A673 (cell line): ENCODE measurements at regions not wholly inside any gene's neighbourhood (a gene's known extent, or its start where the extent isn't known, plus 50 kb on each side); places are given as distances from the start of the nearest gene placed in this dataset.

ENCODE experiments used
- BruUV-seq: library from RNA; stranded (reverse); fragments of 400-500 nt; replicated peaks from 2 replicates; lab custom pipeline; 2021; lab: Mats Ljungman, UMichigan
- CTCF ChIA-PET: fragments of 300-600 bp; sonication (Branson Sonifier 250); formaldehyde crosslinking; loops from one replicate; lab custom pipeline; 2022; ENCODE audit warnings: antibody characterized with exemption; lab: Charles Lee
- POLR2A ChIA-PET: fragments of 300-600 bp; sonication (Branson Sonifier 250); formaldehyde crosslinking; loops from one replicate; lab custom pipeline; 2022; ENCODE audit warnings: antibody characterized with exemption; ENCODE audit not compliant: low non-redundant PET; lab: Charles Lee
- DNase-seq: peaks from one replicate; pipeline ENCODE4 v3.0.0-alpha.2; 2015; ENCODE audit warnings: low spot score
- H3K27ac ChIP-seq: fragments of 200-600 bp; sonication (generic); 2 replicates; pipeline ENCODE4 v1.5.1; 2016; ENCODE audit warnings: mixed run types, low read depth, mild to moderate bottlenecking, mixed read lengths, antibody characterized with exemption, low read length; ENCODE audit not compliant: poor library complexity, severe bottlenecking
- H3K27me3 ChIP-seq: fragments of 200-600 bp; sonication (generic); replicated peaks from 2 replicates; pipeline ENCODE4 v1.6.1; 2017; ENCODE audit warnings: mixed run types, low read depth, mild to moderate bottlenecking, mixed read lengths, antibody characterized with exemption, low read length; ENCODE audit not compliant: insufficient read depth, poor library complexity
- H3K36me3 ChIP-seq: fragments of 200-600 bp; sonication (generic); 2 replicates; pipeline ENCODE4 v1.6.1; 2016; ENCODE audit warnings: mixed run types, mild to moderate bottlenecking, mixed read lengths, antibody characterized with exemption, low read length; ENCODE audit not compliant: insufficient read depth, poor library complexity, severe bottlenecking
- H3K4me1 ChIP-seq: fragments of 200-600 bp; sonication (generic); 2 replicates; pipeline ENCODE4 v1.6.1; 2017; ENCODE audit warnings: mixed run types, mild to moderate bottlenecking, mixed read lengths, antibody characterized with exemption, low read length; ENCODE audit not compliant: insufficient read depth, poor library complexity, severe bottlenecking
- H3K4me3 ChIP-seq: fragments of 200-600 bp; sonication (generic); 2 replicates; pipeline ENCODE4 v1.5.1; 2016; ENCODE audit warnings: low read depth, mixed run types, mild to moderate bottlenecking, mixed read lengths, low read length; ENCODE audit not compliant: poor library complexity, severe bottlenecking
- H3K9me3 ChIP-seq: fragments of 200-600 bp; sonication (generic); 2 replicates; pipeline ENCODE4 v1.6.1; 2016; ENCODE audit warnings: mixed run types, low read depth, mild to moderate bottlenecking, mixed read lengths, antibody characterized with exemption, low read length; ENCODE audit not compliant: poor library complexity, severe bottlenecking
- EZH2 ChIP-seq: fragments of 200-600 bp; sonication (generic); IDR thresholded peaks from 2 replicates; pipeline ENCODE4 v1.6.1; 2017; ENCODE audit warnings: borderline replicate concordance, low read depth, mild to moderate bottlenecking, mixed read lengths, antibody characterized with exemption, low read length; ENCODE audit not compliant: poor library complexity, severe bottlenecking
- intact Hi-C: fragments of 100-400 bp; cut with micrococcal nuclease; formaldehyde crosslinking; loops from one replicate; pipeline ENCODE4 v1.10.0; 2022; ENCODE audit not compliant: unreplicated experiment
- TF ChIP-seq, protein P1 (sequence below): fragments of 300-800, 200-600 bp; sonication (generic); conservative IDR thresholded peaks from 2 replicates; pipeline ENCODE4 v1.5.1; 2017; ENCODE audit warnings: low read depth, mild to moderate bottlenecking, antibody characterized with exemption, low read length, moderate library complexity, mixed read lengths

DNA sequence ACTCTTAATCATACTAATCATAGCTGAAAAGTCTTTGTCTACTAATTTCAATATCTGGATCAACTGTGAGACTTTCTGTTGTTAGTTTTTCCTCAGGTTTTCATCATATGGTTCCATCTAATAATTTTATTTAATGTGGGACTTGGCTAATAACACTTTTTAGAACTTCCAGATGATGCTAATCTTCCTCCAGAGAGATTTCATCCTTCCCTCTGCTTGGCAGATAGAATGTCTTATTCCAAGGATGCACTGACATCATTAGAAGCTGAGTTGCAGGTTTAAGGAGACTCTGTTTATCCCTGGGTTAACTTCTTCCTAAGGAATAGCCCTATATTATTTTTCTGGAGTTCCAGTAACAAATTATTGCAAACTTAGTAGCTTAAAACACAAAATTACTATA lies 325.6 kb downstream of the COG6 start:
- no TSS peak for BruUV-seq
- DNase-seq, result no peak
- intact Hi-C loops, result no loop called here
- CTCF ChIA-PET, result no interaction called here
- Histone ChIP-seq H3K9me3 (no peaks in the 10 kb centered on the region), H3K27me3 (no peaks in the 10 kb centered on the region), H3K27ac (no peak overlapping the region), H3K4me1 (no peaks in the 10 kb centered on the region), H3K4me3 (no peak overlapping the region), H3K36me3 (no peaks in the 10 kb centered on the region)
- POLR2A ChIA-PET, result no interaction called here
- no peak for TF ChIP-seq EZH2
- TF ChIP-seq, protein P1, sequence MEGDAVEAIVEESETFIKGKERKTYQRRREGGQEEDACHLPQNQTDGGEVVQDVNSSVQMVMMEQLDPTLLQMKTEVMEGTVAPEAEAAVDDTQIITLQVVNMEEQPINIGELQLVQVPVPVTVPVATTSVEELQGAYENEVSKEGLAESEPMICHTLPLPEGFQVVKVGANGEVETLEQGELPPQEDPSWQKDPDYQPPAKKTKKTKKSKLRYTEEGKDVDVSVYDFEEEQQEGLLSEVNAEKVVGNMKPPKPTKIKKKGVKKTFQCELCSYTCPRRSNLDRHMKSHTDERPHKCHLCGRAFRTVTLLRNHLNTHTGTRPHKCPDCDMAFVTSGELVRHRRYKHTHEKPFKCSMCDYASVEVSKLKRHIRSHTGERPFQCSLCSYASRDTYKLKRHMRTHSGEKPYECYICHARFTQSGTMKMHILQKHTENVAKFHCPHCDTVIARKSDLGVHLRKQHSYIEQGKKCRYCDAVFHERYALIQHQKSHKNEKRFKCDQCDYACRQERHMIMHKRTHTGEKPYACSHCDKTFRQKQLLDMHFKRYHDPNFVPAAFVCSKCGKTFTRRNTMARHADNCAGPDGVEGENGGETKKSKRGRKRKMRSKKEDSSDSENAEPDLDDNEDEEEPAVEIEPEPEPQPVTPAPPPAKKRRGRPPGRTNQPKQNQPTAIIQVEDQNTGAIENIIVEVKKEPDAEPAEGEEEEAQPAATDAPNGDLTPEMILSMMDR, result no peak

DNA sequence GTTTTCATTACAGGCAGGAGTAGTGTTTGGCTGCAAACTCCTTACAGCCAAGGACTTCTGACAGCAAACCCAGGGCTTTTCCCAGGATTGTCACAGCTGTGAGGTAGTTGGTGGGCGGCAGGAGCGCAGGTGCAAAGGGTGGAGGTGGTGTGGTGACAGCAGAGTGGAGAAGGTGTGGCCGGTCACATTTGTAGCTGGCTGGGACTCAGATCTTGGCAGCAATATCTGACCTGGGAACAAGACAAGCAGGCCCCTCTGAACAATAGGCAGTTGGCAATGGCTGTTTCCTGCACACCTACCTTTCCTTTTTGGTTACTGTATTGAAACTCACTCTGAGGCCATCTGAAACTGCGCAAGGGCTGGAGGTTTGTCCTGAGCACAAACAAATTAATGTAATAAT lies 327.3 kb downstream of the COG6 start:
- Histone ChIP-seq H3K27me3 (no peaks in the 10 kb centered on the region), H3K9me3 (no peaks in the 10 kb centered on the region), H3K36me3 (no peaks in the 10 kb centered on the region), H3K4me3 (no peak overlapping the region), H3K4me1 (no peaks in the 10 kb centered on the region), H3K27ac (no peak overlapping the region)
- CTCF ChIA-PET, result no interaction called here
- POLR2A ChIA-PET, result no interaction called here
- no peak for DNase-seq
- intact Hi-C loops, result no loop called here
- BruUV-seq, result no TSS peak
- TF ChIP-seq EZH2, result no peak
- TF ChIP-seq, protein P1, result no peak

DNA sequence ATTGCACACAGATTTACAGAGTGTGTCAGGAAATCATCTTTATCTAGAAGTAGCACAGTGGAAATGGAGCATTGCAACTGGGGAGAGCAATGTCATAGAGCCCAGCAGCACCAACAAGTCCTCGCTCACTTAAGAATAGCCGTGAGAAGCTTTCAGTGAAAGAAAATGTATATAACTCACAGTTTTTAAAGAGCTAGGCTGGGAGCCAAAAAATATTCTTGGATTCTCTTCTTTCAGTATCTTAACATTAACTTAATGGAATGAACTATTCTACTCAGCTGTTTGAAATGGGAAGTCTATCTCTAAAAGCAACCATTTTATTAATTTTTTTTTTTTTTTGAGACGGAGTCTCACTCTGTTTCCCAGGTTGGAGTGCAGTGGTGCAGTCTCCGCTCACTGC lies 329.6 kb downstream of the COG6 start:
- no peaks in the 10 kb centered on the region for H3K4me1 ChIP-seq
- H3K27ac ChIP-seq, result no peak overlapping the region
- intact Hi-C loops, result no loop called here
- ChIA-PET POLR2A (no interaction called here), CTCF (no interaction called here)
- no peak for DNase-seq
- TF ChIP-seq EZH2, result no peak
- TF ChIP-seq, protein P1, result no peak
- no TSS peak for BruUV-seq
- H3K27me3 ChIP-seq, result no peaks in the 10 kb centered on the region
- H3K36me3 ChIP-seq, result no peaks in the 10 kb centered on the region
- H3K9me3 ChIP-seq, result no peaks in the 10 kb centered on the region
- no peak overlapping the region for H3K4me3 ChIP-seq
